HG03558 (cell line): ENCODE measurements at regions not wholly inside any gene's neighbourhood (a gene's known extent, or its start where the extent isn't known, plus 50 kb on each side); places are given as distances from the start of the nearest gene placed in this dataset.

Experiments
- ATAC-seq: cut with Tn5 transposase; IDR thresholded peaks from one replicate; pipeline ENCODE4 v1.9.1; 2021; ENCODE audit warnings: moderate number of reproducible peaks; ENCODE audit not compliant: unreplicated experiment; ENCODE audit errors: extremely low read depth

DNA sequence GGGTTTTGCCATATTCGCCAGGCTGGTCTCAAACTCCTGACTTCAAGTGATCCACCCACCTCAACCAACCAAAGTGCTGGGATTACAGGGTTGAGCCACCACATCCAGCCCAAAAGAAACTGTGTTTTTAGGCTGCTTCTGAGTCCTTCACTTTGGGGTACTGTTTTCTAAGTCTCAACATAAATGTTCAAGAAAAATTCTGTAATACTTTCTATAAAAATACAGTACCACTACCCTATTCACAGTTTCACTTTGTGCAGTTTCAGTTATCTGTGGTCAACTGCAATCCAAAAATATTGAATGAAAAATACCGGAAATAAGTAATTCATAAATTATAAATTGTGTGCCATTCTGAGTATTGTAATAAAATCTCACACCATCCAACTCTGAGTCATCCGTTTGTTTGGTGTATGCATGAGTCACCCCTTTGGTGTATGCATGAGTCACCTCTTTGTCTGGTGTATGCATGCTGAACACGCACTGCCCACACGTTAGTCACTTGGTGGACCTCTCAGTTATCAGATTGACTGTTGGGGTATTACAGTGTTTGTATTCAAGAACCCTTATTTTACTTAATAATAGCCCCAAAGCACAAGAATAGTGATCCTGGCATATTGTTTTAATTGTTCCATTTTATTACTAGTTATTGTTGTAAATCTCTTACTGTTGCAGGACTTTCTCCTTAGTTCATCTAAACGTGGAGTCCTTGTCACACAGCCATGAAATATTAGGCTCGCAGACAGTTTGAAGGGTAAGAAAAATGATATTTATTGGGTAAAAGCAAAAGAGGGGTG lies 190.2 kb downstream of the FSCB start:
- ATAC-seq, result no peak

DNA sequence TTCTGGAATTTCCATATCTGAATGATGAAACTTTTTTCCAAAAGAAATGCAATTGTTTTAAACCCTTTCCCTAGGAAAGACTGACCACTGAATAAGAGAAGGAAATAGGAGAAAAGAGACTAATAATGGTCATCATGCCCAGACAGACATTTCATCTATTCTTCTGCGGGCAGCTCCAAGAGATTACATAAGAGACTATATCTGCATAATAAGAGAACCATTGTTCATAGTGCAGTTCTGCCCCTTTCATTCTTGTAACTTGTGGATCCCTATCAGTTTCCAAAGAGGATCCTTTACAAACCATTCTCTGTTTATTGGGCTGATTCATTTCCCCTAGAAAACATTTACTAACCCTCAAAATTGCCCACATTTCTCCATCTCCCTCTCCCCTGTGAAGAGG lies 197.8 kb downstream of the FSCB start:
- ATAC-seq, result no peak

DNA sequence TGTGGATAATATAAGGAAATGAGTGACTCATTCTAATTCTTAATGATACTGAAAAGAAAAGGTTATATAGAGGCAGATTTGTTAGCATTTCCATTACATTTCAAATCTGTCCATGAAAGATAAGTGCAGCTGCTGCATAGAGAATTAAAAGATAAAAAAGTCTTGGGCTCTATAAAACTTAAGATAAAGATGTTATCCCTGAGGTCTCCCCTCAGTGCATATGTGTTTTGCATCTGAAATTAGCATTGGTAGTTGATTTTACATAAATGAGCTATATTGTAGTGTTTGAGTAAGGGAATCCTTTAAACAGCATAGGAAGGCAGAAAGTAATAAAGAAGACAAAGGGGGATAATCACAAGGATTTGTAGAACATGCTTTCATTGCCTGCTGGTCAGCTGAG lies 206.2 kb downstream of the FSCB start:
- no peak for ATAC-seq

DNA sequence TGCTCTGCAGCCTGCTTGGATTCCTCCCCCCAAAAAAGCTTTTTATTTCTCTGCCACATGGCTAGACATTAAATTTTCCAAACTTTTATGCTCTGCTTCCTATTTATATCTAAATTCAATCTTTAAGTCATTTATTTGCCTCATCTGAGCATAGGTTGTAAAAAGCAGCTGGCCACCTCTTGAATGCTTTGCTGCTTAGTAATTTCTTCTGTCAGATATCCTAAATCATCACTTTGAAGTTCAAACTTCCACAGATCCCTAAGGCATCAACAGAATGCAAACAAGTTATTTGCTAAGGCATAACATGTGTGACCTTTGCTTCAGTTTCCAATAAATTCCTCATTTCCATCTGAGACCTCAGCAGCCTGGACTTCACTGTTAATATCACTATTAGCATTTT lies 209.6 kb downstream of the FSCB start:
- ATAC-seq, result no peak

DNA sequence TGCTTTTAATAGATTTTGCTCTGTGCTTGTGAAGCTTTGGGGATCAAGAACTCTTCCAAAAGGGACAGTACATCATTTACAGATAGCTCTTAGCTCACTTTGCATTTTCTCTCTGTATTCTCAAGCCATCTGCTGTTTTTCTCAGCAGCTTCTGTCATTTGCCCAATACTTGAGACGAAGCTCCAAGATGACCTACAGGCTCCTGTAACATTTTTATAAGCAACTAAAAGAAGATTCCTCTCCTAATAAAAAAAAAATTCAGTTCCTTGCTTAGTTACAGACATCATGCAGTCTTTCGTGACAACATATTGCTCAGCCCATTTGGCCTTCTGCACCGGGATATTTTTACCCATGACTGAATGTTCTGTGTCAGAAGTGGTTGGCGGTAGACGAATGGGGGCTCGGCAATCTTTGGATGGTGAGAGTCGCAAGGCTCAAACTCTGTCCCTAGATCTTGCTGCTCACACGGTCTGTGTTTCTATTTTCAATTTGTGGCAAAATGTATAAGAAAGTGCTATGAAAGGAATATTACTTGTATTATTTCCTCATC lies 215.6 kb downstream of the FSCB start:
- ATAC-seq, result no peak

DNA sequence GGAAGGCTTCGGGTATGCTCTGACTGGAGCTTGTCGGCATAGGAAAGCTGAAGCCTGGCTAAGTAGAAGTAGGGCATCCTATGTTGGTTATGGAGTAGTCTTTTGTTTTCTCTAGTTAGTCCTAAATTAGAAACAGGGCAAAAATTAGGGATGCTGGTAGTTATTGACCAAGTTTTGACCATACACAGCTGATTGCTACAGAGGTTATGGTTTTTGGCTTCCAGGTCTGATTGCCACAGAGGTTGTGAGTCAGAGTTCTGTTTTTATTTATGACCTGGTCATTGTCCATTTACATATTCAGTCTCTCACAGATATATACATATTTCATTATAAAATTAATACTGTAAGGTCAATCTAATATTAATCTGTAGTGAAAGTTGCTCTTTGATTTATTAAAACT lies 219.2 kb downstream of the FSCB start:
- no peak for ATAC-seq

DNA sequence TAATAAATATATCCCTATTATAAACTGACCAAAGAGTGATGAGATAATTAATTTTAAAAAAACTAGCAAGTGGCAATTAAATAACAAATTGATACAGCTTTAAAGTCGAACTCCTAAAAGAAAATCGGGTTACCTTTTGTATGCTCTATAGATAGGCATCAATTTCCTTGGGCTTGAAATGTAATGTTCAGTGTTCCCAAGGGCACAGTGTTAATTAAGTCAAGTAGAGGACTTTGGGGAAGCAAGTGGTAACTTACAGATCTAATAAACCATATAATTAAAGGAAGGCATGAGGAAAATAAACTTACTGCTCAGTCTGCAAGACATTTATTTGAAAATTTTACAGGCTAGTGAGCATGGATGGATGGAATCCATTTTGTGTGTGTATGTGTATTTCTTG lies 220.9 kb downstream of the FSCB start:
- no peak for ATAC-seq

DNA sequence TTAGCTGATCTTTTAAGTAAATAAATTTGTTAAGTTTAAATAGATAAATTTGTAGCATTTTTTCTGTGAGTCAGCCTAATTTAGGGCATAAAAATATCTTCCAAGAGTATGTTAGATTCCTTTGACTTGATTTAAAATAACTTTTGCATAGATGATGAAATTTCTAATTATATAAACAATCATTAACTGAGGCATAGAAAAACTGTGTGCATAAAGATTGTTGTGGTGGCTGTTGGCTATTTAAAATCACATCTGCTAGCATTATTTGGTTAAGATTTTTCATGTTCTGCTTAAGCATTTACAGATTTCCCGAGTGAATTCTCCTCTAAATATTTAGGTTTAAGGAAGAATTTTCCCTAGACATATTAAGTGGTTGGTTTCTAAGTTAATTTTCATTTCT lies 223.2 kb downstream of the FSCB start:
- no peak for ATAC-seq

DNA sequence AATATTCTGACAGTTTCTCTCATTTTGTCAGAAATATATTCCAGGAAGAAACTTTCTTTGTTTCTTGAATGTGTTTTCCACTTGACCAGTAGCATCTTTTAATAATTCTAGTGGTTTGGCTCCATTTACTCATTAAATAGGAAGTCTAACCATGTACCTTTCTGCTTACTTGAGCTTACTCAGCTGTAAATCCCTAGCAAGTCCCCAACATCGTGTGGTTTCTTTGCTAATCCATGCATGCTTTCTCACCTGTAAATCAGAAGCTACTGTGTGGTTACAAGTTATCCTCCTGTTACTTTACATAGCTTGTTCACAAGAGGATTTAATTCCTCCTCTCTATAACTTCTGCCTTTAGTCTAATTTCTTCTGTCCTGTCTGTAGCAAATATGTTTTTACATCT lies 227.7 kb downstream of the FSCB start:
- ATAC-seq, result no peak

DNA sequence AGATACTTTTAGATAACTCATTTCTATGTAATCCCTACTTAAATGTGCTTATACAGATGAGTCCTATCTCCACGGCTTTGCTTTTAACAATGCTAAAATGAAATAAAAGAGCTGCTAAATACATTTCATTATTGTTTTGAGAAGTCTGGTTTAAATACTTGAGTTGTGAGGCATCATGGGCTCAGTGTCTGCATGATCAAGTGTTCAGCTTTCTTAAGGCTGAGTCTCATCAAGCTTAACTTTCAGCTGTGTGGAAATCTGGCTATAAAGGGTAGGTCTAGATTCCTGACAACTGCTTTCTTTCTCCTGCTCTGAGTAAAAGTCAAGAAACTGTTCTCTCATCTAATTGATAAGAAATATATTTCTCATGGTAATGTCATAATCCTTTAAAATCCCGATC lies 235.4 kb downstream of the FSCB start:
- no peak for ATAC-seq

DNA sequence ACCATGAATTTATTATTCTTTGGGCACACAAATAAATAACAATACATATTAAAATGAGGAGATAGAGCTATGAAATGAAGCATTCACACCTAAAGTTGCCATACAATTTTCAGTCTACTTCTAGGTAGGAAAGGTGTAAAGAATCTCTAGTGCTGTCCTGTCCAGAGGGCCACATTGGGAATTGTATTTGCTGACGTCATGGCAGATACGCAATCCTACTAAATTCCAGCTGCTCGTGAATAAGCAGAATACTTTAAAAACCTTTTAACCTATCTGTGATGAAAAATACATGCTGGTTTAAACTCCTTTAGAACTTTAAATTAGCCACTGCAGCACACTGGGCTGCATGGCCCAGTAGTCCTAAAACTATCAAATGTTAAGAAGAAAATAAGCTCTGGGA lies 236.1 kb downstream of the FSCB start:
- ATAC-seq, result no peak

DNA sequence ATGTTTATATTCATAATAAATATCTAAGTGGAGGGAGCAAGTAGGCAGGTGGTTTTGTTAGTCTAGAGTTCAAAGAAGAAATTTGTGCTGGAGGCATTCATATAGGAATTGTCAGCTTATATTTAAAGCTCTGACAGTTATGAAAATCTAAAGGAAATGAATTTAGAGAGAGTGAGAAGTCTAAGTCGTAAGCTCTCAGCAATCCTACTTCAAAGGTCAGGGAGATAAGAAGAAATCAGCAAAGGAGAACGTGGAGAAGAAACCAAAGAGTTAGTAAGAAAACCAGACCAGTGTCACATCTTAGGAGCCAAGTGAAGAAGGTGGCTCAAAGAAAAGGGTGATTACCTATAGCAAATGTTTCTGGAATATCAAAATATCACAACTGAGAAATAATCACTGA lies 241.8 kb downstream of the FSCB start:
- ATAC-seq, result no peak

DNA sequence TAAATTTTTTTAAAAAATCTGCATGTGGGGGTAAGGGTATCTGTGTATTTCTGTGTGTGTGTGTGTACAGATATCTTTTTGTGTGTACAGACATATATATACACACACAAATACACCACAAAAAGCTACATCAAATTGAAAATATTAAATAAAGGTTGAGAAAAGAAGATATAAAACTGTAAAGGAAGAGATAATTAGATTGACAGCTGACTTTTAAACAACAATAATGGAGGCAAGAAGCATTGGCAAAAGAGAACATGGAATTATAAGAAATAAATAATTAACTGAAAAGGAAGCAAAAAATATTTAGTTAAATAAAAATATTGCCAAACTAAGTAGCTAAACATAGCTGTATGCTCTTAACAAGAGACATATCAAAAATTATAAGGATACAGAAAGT lies 291.4 kb downstream of the FSCB start:
- ATAC-seq, result no peak

DNA sequence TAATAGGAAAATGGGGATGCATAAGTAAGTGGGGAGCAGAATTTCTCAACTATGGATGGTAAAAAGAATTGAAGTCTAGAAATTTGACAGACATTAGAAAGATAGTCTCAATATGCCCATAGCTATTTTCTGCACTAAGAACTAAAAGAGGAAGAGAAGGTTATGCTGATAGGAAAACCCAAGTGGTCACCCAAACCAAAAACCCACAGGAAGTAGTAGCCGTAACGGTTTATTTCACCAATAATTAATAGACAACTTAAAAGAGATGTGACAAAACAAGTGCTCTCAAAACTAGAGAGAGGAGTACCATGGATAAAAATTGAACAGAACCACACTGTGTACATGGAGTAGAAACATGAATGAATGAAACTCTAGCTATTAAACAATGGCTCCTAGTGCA lies 295.4 kb downstream of the FSCB start:
- ATAC-seq, result no peak

DNA sequence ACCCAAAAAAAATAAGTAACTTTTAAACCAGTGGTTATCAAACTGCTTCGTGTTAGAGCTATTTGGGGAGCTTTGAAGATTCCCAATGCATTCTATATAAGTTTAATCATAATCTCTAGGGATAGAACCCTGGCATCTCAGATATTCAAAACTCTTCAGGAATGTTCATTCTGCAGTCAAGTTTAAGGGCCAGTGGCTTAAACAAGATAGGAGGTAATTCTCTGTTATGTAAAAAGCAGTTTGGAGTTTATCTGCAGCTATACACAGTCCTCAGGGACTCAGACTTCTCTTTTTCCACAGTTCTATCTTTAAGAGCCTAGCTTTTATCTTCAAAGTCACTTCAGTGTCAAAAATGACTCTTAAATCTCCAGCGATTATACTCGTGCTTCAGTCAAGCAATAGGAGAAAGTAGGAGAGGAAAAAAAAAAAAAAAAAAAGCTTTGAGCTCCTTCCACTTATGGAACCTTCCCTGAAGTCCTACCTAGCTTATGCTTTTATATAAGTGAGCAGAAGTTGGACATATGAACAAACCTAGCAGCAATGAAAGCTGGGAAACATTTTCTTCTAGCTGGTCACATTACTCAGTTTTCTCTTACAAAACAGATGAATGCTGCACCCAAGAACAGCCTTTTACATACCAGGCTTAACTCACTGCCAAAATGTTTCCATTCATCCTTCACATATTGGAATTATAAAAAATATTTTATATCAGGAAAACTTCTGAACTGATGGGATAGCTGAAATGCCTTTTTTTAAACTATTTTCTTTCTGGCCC lies 302.8 kb downstream of the FSCB start:
- ATAC-seq, result no peak

DNA sequence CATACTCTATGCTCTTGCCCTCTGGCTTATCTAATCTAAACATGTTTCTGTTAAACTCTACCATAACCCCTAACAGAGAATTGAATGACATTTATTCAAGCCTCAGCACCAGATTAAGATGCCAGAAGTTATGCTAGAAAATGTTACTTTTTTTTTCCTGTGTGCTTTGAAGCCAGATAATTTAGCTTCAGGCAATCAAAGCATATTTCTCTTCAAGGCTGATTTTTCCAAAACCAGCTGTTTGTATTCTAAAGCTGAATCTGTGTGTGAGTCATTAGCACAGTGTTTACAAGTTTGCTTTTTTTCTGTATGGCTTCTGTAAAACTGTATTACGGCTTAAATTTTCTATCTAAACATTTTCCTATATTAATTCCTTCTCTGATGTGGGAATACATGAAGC lies 326.1 kb downstream of the FSCB start:
- no peak for ATAC-seq

DNA sequence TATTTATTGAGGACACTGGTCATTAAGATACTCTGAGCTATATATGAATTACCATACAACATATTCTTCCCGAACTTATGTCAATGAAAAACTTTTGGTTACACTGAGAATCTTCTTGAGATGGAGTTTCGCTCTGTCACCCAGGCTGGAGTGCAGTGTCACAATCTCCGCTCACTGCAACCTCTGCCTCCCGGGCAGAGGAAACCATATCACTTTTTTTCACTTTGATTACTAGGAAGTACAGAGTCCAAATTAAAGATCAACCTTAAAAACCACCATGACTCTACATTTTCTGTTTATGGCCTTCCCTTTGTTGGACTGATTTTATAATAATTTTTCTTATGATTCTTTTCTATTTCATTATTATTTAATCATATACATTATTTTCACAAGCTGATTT lies 336.5 kb downstream of the FSCB start:
- no peak for ATAC-seq

DNA sequence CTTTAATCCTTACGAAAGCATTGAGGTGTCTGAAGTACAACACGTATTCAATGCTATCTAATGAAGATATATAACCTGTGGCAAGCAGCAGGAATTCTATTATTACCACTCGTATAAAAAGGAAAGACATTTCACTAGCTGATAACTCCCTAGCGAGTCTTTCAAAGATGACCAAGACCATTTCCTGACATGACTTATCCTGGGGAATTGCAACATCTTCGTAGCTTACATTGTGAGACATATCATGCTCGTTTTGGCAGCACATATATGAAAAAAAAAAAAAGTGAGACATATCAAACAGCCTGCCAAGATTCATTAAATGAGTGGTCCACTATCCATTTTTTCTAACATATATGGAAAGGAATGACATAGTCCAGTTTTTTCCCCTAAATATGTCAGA lies 337.0 kb downstream of the FSCB start:
- ATAC-seq, result no peak

DNA sequence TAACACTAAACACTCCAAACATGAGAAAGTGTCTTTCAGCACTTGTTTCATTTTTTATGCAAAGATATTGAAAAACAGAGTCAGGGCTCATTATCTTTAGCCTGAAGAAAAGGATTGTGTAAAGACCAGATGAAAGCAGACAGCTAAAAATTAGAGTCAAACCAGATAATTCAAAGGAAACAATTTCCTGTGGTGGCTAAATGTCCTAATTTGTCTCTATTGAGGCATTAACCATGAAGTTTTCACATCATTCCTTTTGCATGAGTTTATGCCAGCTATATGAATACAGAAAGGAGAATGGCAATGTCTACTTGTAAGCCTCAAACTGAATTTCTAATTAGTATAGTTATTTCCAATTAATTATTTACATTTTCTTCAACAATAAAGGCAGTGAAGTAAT lies 338.5 kb downstream of the FSCB start:
- no peak for ATAC-seq

DNA sequence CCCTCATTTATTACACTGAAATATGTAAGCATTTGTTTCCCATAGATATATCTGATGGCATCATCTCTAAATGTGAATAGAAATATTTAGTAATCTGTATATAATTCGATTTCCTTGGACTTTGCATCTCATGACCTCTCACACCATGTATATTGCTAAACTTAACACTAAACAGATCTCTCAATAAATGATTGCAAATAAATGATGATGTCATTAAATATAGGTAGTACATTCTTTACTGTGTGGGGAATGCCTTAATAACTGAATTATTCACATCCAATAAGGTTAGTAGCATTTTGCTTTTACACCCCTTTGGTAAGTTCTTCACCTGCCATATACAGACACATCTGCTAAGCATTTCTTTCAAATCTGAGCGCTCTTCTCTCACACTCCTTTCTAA lies 340.5 kb downstream of the FSCB start:
- ATAC-seq, result no peak

DNA sequence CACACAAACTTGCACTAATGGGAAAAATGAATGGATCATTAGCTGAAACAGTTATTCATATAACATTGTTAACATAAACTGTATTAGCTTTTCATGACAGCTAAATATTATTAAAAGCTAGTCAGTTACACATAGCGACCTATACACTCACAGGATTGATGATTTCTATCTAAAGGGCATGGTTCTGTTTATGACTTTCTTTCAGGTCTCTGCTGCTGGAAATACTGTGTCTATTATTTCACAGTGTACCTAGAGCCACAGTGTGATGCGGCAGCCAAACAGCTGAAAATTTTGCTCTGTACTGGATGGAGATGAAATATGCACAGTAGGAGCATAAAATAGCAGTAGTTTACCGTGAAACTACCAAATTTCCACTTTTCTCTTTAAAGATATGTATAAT lies 341.1 kb downstream of the FSCB start:
- ATAC-seq, result no peak

DNA sequence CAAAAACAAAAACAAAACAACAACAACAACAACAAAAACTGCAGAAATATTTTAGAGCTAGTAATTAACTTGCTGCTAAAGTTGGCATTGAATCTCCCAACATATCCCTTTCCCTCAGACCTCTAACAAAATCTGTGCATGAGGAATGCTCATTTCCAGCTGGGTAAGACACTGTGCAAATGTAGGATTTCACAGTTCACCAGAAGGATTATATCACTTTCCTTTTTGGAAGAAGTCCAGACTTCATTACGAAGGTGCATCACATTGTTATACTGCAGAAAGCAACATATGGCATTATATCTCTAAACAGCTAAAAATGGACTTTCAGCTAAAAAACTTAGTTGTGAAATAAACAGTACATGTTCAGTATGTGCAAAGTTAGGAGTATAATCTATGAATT lies 341.8 kb downstream of the FSCB start:
- ATAC-seq, result no peak
